GM20000 (cell line): ENCODE measurements at regions not wholly inside any gene's neighbourhood (a gene's known extent, or its start where the extent isn't known, plus 50 kb on each side); places are given as distances from the start of the nearest gene placed in this dataset.

Experiments
- DNase-seq: peaks from one replicate; pipeline ENCODE4 v3.0.0; 2012; ENCODE audit warnings: low spot score
- TF ChIP-seq, protein P1 (sequence below): IDR thresholded peaks from 2 replicates; pipeline ENCODE4 v1.5.1; 2012; ENCODE audit warnings: mild to moderate bottlenecking, control low read depth; ENCODE audit errors: extremely low read depth, missing control alignments

DNA sequence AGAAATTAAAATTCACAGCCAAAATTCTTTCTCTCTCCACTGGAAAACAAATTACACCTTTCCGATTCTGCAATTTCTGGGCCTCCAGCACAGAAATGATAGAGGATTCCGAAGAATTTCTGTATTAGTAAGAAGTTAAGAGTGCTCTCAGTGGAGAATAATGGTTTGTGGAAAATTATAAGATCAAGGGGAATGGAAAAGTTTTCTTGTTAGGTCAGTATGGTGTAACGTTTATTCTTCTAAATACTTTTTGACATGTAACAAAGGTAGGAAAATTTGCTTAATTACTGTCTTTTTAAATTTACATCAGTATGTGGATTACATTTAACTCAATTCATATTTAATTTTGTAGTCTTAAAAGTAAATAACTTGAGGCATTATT, 288.3 kb upstream of the NFE2L3 start:
- TF ChIP-seq, protein P1, sequence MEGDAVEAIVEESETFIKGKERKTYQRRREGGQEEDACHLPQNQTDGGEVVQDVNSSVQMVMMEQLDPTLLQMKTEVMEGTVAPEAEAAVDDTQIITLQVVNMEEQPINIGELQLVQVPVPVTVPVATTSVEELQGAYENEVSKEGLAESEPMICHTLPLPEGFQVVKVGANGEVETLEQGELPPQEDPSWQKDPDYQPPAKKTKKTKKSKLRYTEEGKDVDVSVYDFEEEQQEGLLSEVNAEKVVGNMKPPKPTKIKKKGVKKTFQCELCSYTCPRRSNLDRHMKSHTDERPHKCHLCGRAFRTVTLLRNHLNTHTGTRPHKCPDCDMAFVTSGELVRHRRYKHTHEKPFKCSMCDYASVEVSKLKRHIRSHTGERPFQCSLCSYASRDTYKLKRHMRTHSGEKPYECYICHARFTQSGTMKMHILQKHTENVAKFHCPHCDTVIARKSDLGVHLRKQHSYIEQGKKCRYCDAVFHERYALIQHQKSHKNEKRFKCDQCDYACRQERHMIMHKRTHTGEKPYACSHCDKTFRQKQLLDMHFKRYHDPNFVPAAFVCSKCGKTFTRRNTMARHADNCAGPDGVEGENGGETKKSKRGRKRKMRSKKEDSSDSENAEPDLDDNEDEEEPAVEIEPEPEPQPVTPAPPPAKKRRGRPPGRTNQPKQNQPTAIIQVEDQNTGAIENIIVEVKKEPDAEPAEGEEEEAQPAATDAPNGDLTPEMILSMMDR = no peak
- DNase-seq = no peak

DNA sequence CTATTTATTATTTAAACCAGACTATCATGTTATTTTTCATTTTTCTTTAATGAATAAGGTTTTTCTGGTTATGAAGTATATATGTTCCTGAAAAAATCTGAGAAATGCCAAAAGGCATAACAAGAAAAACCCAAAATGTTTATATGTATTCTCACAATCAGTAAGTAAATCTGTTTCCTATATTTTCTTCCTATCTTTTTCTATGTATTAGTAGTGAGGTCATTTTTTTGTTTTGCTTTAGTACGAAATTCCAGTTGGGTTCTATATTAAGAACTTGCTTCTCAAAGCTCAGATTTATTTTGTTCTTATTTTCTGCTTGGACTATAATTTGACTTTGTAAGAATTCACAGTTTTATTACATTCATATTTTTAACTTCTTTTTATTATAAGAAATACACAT, 287.5 kb upstream of the NFE2L3 start:
- TF ChIP-seq, protein P1 = no peak

DNA sequence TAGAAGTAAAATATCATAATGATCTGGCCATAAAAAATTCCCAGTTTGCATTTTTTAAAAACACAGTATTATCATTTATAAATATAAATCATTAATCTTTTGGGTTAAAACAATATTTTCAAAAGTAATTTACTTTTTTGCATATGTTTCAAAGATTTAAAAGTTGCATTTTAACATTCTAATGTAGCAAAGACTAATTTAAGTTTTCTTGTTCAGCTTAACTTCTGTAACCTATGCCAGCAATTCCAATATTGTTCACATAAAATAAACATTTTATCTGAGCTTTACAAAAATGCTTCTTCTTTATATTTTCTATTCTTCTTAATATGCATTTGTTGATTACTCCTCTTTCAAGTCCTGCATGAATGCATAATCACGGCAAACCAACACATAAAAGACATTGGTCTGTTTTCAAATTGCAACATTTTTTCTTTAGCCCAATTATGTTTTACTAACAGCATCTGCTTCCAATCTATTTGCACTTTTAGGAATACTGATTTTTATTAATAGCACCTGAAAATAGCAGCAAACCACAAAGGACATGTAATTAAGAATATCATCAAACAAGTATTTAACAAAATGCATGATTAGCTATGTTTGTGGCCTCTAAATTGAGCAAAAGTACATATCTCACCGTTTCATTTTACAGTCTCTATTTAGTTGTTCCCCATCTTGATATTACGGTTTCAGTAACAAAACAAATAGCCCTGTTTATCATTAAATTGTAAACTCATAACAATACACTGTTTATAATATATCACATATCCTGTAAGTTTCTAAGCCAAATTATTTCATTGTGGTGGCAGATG, 286.9 kb upstream of the NFE2L3 start:
- DNase-seq = no peak
- TF ChIP-seq, protein P1 = no peak

More for the DNA sequence above, 287.5 kb upstream of the NFE2L3 start:
- DNase-seq = no peak

DNA sequence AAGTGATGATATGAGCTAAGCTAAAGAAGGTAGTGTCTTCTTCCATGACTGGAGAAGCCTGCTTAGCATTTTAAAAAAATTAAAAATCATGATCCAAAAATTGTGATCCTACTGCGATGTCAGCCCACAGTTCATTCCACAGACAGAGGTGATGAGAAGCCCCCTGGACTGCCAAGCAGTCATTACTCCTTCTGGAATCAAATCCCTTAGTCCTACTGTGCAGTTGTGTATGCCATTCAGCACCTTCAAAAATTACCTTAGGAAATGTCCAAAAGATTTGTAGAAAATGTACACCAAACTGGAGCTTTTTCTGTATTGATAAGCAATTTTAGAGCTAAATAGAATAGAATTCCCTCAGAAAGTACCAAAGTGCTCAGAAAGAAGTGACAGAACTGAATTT, 283.5 kb upstream of the NFE2L3 start:
- DNase-seq = no peak
- TF ChIP-seq, protein P1 = no peak

DNA sequence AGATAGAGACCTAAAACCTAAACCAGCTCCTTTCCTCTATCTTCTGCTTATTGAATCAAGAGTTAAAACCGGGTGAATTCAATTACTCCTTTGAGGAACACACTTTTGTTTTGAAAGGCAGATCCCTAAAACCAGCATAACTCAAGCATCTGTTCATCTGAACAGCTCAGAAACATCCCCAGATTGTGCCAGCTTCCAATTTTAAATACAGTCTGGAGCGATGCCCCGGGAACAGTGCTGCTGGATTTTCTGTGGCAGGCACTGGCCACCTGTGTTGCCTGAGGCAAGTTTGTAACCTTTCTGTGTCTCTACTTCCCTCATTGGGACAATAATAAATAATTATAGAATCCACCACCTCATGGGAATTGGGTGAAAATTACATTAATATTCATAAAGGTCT, 281.4 kb upstream of the NFE2L3 start:
- DNase-seq = no peak
- TF ChIP-seq, protein P1 = no peak

DNA sequence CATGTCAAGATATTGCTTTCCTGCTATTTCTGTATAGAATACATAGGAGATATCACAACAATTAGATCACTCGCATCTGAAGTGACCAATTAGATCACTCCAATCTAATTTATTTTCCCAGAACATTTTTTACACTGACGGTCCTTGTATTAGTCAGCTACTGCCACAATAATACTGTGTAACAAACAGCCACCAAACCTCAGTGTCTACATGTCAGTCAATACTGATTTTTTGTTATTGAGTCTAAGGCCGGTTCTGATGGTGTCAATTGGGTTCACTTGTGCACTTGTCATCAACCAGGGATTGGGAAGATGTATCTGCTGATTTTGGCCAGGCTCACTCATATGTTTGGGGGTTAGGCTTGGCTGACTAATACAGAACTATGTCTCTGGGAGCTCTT, 275.9 kb upstream of the NFE2L3 start:
- TF ChIP-seq, protein P1 = no peak

DNA sequence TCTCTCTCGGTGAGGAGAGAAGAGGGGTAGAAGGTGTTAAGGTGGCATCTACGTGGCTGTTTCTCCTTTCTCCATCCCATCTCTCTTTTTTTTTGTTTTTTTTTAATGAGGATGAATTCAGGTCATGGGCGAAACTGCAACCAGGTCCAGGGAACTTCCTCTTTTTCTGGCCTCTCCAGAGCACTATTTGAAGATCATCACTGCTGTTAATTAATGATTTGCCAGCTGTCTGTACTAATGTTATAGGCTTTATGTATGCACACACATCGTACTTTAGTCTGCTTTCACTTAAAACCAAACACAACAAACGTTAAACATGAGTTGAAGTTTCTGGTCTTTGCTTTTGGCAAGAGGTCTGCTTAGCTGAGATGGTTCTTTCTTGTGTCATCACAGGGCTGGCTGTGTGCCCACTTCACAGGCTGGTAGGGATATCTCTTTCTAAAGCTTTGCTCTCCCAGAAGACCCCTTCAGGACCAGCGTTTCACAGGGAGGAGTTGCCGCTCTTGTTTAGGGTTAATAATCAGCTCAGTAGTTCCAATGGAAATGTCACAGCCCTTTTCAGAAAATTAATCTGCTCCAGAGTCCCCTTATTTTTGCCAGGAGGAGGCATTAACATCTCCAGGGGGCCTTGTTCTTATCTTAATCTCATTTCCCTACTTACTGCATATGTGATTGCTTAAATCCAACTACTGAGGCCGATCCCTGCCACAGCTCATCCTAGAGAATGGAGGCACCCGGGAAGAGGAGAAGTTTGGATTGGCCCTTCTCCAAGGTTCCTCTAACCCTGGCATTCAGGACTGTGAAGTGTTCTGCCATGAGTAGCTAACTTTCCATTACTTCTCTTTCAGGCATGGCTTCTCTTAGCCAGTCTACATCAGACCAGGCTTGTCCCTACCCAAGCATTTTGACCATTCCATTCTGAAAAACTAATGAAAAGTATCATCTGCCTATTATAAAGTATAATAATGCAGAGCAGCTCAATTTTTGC, 273.9 kb upstream of the NFE2L3 start:
- DNase-seq = no peak
- TF ChIP-seq, protein P1 = no peak

More for the DNA sequence above, 275.9 kb upstream of the NFE2L3 start:
- no peak for DNase-seq
